ENCODE measurements at regions not wholly inside any gene's neighbourhood (a gene's known extent, or its start where the extent isn't known, plus 50 kb on each side); places are given as distances from the start of the nearest gene placed in this dataset.

DNA sequence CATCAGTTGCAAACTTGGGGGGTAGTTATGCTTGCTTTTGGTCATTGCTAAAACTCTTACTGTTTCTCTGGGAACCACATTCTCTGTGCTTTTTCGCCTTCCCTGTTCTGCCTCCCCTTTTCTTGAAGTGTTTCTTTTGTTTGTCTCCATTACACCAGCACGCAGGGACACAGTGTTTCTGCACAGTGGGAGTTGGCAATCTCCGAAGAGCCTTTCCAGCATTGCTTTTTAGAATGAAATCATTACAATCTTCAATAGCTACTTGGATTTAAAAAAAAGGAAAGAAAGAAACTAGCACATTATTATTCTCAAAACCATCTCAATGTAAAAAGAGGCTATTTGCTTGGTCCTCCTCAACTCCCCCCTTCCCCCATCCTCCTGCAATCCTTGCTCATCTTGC lies 536.7 kb upstream of the MMS22L start:
- H3K4me3 Mint-ChIP-seq: no peak overlapping the region
- no peaks in the 10 kb centered on the region for H3K9me3 Mint-ChIP-seq

GRCh38 chr6:97820400-97820799 lies 537.4 kb upstream of the MMS22L start:
- Mint-ChIP-seq H3K27ac (no peak overlapping the region), H3K27me3 (no peaks in the 10 kb centered on the region), H3K9me3 (no peaks in the 10 kb centered on the region), H3K4me3 (no peak overlapping the region), H3K36me3 (ENCODE audit: low read depth) (no peaks in the 10 kb centered on the region), H3K4me1 (ENCODE audit: low read depth) (no peaks in the 10 kb centered on the region)

More for the DNA sequence above, 536.7 kb upstream of the MMS22L start:
- no peaks in the 10 kb centered on the region for H3K36me3 Mint-ChIP-seq (ENCODE audit: low read depth)
- no peaks in the 10 kb centered on the region for H3K4me1 Mint-ChIP-seq (ENCODE audit: low read depth)
- no peak overlapping the region for H3K27ac Mint-ChIP-seq
- H3K27me3 Mint-ChIP-seq: no peaks in the 10 kb centered on the region

- Mint-ChIP-seq H3K9me3 (no peaks in the 10 kb centered on the region), H3K27ac (no peak overlapping the region), H3K36me3 (ENCODE audit: low read depth) (no peaks in the 10 kb centered on the region), H3K4me3 (no peak overlapping the region), H3K4me1 (ENCODE audit: low read depth) (no peaks in the 10 kb centered on the region), H3K27me3 (no peaks in the 10 kb centered on the region)
Measured at GRCh38 chr6:97822632-97823031, 539.6 kb upstream of the MMS22L start.

- Mint-ChIP-seq H3K36me3 (ENCODE audit: low read depth) (no peaks in the 10 kb centered on the region), H3K4me3 (no peak overlapping the region), H3K27ac (no peak overlapping the region), H3K9me3 (peaks cover 3% of the 10 kb centered on the region), H3K27me3 (no peaks in the 10 kb centered on the region), H3K4me1 (ENCODE audit: low read depth) (no peaks in the 10 kb centered on the region)
Measured at GRCh38 chr6:97841763-97842162, 558.7 kb upstream of the MMS22L start.

GRCh38 chr6:97842521-97842920 lies 559.5 kb upstream of the MMS22L start:
- peaks cover 3% of the 10 kb centered on the region for H3K9me3 Mint-ChIP-seq
- no peak overlapping the region for H3K27ac Mint-ChIP-seq
- H3K27me3 Mint-ChIP-seq: no peaks in the 10 kb centered on the region
- no peak overlapping the region for H3K4me3 Mint-ChIP-seq
- no peaks in the 10 kb centered on the region for H3K4me1 Mint-ChIP-seq (ENCODE audit: low read depth)
- no peaks in the 10 kb centered on the region for H3K36me3 Mint-ChIP-seq (ENCODE audit: low read depth)

GRCh38 chr6:97849390-97849789 lies 566.4 kb upstream of the MMS22L start:
- H3K9me3 Mint-ChIP-seq: peaks cover under 1% of the 10 kb centered on the region
- H3K27ac Mint-ChIP-seq: no peak overlapping the region
- H3K27me3 Mint-ChIP-seq: no peaks in the 10 kb centered on the region
- H3K4me1 Mint-ChIP-seq (ENCODE audit: low read depth): no peaks in the 10 kb centered on the region
- H3K4me3 Mint-ChIP-seq: no peak overlapping the region
- H3K36me3 Mint-ChIP-seq (ENCODE audit: low read depth): no peaks in the 10 kb centered on the region

- Mint-ChIP-seq H3K4me1 (ENCODE audit: low read depth) (no peaks in the 10 kb centered on the region), H3K27me3 (no peaks in the 10 kb centered on the region), H3K36me3 (ENCODE audit: low read depth) (no peaks in the 10 kb centered on the region), H3K27ac (no peak overlapping the region), H3K9me3 (no peaks in the 10 kb centered on the region), H3K4me3 (no peak overlapping the region)
Measured at GRCh38 chr6:97850458-97851212, 567.6 kb upstream of the MMS22L start.

- Mint-ChIP-seq H3K27ac (no peak overlapping the region), H3K9me3 (no peaks in the 10 kb centered on the region), H3K4me3 (no peak overlapping the region), H3K4me1 (ENCODE audit: low read depth) (no peaks in the 10 kb centered on the region), H3K36me3 (ENCODE audit: low read depth) (no peaks in the 10 kb centered on the region), H3K27me3 (no peaks in the 10 kb centered on the region)
Measured at GRCh38 chr6:97863697-97864096, 580.7 kb upstream of the MMS22L start.

DNA sequence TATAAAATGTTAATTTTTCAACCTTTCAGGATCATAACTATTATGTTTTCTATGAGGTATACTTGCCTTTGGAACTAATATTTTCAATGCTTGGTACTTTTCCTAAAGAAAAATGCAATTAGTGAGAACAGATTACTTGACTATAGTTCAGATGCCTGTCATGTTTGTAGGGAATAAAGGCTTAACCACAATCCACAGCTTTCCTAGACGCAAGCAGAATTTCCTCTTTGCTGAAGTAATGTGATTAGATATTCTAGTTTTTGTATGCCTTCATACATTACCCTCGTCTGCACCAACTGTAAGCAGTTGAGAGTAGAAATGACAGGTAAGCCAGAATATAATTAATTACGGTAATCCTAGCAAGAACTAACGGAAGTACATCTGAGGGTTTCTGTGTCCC lies 581.4 kb upstream of the MMS22L start:
- Mint-ChIP-seq H3K27ac (no peak overlapping the region), H3K36me3 (ENCODE audit: low read depth) (no peaks in the 10 kb centered on the region), H3K4me1 (ENCODE audit: low read depth) (no peaks in the 10 kb centered on the region), H3K27me3 (no peaks in the 10 kb centered on the region), H3K4me3 (no peak overlapping the region), H3K9me3 (no peaks in the 10 kb centered on the region)

DNA sequence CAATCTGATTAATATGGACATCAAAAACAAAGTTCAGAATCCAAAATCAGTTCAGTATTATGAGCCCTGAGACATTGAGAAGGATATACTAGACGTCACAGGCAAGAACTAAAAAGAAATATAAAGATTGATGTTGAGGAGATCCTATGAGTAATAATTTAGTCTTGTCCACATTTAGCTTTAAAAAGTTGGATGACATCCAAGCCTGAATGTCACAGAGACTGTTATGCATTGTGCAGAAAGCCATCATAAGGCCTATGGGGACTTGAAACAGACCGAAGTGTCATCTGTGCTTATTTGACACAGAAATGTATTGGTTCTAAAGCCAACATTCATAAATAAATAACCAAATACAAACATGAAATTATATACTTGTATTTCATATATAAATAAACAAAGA lies 581.8 kb upstream of the MMS22L start:
- Mint-ChIP-seq H3K9me3 (no peaks in the 10 kb centered on the region), H3K4me3 (no peak overlapping the region), H3K4me1 (ENCODE audit: low read depth) (no peaks in the 10 kb centered on the region), H3K36me3 (ENCODE audit: low read depth) (no peaks in the 10 kb centered on the region), H3K27me3 (no peaks in the 10 kb centered on the region), H3K27ac (no peak overlapping the region)

DNA sequence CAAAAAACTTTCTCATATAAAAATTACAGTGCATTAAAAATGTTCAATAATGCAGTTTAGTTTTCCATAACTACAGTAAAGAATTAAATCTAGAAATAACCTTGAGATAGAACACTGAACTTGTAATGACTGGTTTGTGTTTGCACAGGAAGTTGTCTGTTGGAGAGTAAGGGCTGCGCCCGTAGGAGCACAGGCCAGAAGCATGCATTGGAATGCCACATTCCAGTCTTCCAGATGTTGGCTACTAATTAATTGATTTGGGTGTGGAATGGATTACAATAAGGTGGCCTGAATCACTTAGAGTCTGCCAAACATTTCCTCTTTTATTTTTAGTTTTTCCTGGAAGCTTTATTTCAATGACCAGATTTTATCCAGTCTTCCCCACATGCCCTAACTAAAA lies 582.6 kb upstream of the MMS22L start:
- Mint-ChIP-seq H3K36me3 (ENCODE audit: low read depth) (no peaks in the 10 kb centered on the region), H3K27ac (no peak overlapping the region), H3K27me3 (no peaks in the 10 kb centered on the region), H3K4me1 (ENCODE audit: low read depth) (no peaks in the 10 kb centered on the region), H3K4me3 (no peak overlapping the region), H3K9me3 (no peaks in the 10 kb centered on the region)

GRCh38 chr6:97866616-97867015 lies 583.6 kb upstream of the MMS22L start:
- H3K4me3 Mint-ChIP-seq: no peak overlapping the region
- no peaks in the 10 kb centered on the region for H3K27me3 Mint-ChIP-seq
- H3K9me3 Mint-ChIP-seq: no peaks in the 10 kb centered on the region
- H3K27ac Mint-ChIP-seq: no peak overlapping the region
- no peaks in the 10 kb centered on the region for H3K36me3 Mint-ChIP-seq (ENCODE audit: low read depth)
- no peaks in the 10 kb centered on the region for H3K4me1 Mint-ChIP-seq (ENCODE audit: low read depth)

DNA sequence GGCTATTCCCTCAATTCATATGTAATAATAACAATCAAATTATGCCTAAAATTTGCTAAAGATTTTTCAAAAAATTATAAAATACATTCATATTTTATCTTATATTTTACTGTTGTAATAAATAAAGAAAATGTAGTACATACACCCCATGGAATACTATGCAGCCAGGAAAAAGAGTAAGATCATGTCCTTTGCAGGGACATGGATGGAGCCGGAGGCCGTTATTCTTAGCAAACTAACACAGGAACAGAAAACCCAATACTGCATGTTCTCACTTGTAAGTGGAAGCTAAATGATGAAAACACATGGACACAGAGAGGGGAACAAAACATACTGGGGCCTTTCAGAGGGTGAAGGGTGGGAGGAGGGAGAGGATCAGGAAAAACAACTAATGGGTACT lies 584.2 kb upstream of the MMS22L start:
- no peaks in the 10 kb centered on the region for H3K36me3 Mint-ChIP-seq (ENCODE audit: low read depth)
- H3K27ac Mint-ChIP-seq: no peak overlapping the region
- H3K9me3 Mint-ChIP-seq: no peaks in the 10 kb centered on the region
- H3K27me3 Mint-ChIP-seq: no peaks in the 10 kb centered on the region
- H3K4me3 Mint-ChIP-seq: no peak overlapping the region
- no peaks in the 10 kb centered on the region for H3K4me1 Mint-ChIP-seq (ENCODE audit: low read depth)

- H3K4me3 Mint-ChIP-seq: no peak overlapping the region
- no peaks in the 10 kb centered on the region for H3K4me1 Mint-ChIP-seq (ENCODE audit: low read depth)
- H3K27me3 Mint-ChIP-seq: no peaks in the 10 kb centered on the region
- H3K36me3 Mint-ChIP-seq (ENCODE audit: low read depth): no peaks in the 10 kb centered on the region
- H3K9me3 Mint-ChIP-seq: no peaks in the 10 kb centered on the region
- no peak overlapping the region for H3K27ac Mint-ChIP-seq
Measured at GRCh38 chr6:97870273-97870672, 587.3 kb upstream of the MMS22L start.

DNA sequence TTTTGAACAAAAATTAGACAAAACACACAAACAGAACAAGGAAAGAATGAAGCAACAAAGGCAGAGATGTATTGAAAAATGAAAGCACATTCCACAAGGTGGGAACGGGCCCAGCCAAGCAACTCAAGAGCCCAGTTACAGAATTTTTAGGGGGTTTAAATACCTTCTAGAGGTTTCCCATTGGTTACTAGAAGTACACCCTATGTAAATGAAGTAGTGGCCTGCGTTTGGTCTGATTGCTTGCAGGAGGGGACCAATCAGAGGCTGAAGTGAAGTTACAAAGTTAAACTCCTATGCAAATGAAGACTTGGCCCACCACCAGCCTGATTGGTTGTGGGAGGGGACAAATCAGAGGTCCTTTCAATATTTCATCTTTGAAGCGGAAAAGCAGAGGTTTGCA lies 593.7 kb upstream of the MMS22L start:
- peaks cover 4% of the 10 kb centered on the region for H3K9me3 Mint-ChIP-seq
- H3K27me3 Mint-ChIP-seq: no peaks in the 10 kb centered on the region
- no peaks in the 10 kb centered on the region for H3K36me3 Mint-ChIP-seq (ENCODE audit: low read depth)
- H3K27ac Mint-ChIP-seq: no peak overlapping the region
- H3K4me3 Mint-ChIP-seq: no peak overlapping the region
- no peaks in the 10 kb centered on the region for H3K4me1 Mint-ChIP-seq (ENCODE audit: low read depth)

- Mint-ChIP-seq H3K4me3 (no peak overlapping the region), H3K36me3 (ENCODE audit: low read depth) (no peaks in the 10 kb centered on the region), H3K9me3 (peaks cover 4% of the 10 kb centered on the region), H3K4me1 (ENCODE audit: low read depth) (no peaks in the 10 kb centered on the region), H3K27me3 (no peaks in the 10 kb centered on the region), H3K27ac (no peak overlapping the region)
Measured at GRCh38 chr6:97882755-97883154, 599.7 kb upstream of the MMS22L start.

All from stimulated activated naive CD8-positive, alpha-beta T cell treated with anti-CD3 and anti-CD28 coated beads, Interleukin-15, Interleukin-2, amounts not matched to agents 100 ng/mL and 50 ng/mL, for 24 hours (primary cell).